ENCODE measurements at regions not wholly inside any gene's neighbourhood (a gene's known extent, or its start where the extent isn't known, plus 50 kb on each side); places are given as distances from the start of the nearest gene placed in this dataset.

DNA sequence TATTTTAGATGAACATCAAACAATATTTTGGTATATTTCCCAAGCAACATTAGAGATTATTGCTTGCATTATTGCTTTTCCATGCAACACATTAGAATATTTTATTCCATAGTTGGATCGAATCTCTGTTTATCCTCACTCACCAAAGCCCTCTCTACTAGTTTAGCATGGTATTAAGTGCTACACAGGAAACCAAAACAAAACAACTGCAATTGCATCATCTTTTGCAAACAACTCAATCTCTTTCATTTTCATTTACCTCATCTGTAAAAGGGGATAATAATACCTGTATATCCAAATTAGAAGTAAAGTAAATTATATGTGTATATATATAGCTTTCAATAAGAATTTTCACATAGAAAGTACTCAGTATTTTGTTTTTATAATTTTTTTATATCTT, 147.8 kb upstream of the PCDH9 start:
- no peak for DNase-seq (ENCODE audit: low read depth, low spot score)
- no peaks in the 10 kb centered on the region for H3K27me3 ChIP-seq (ENCODE audit: control insufficient read depth, extremely low read depth, insufficient read depth, low read length)
- H3K27ac ChIP-seq (ENCODE audit: control insufficient read depth, insufficient read depth, low read length) = no peak overlapping the region
- H3K79me2 ChIP-seq (ENCODE audit: control insufficient read depth, insufficient read depth, low read length) = no peaks in the 10 kb centered on the region
- no peaks in the 10 kb centered on the region for H3K9me1 ChIP-seq (ENCODE audit: control insufficient read depth, extremely low read depth, insufficient read depth, low read length)
- H3K36me3 ChIP-seq (ENCODE audit: control insufficient read depth in 2 of 2, extremely low read depth in 1 of 2, insufficient read depth in 2 of 2, low read length in 2 of 2) = no peaks in the 10 kb centered on the region
- H4K20me1 ChIP-seq (ENCODE audit: control insufficient read depth, extremely low read depth, insufficient read depth, low read length) = no peaks in the 10 kb centered on the region
- H3K4me3 ChIP-seq (ENCODE audit: control insufficient read depth in 2 of 3, extremely low read depth in 1 of 3, insufficient read depth in 2 of 3, low read depth in 1 of 3, low read length in 3 of 3) = no peak overlapping the region
- dilution Hi-C loops (cut with MboI; ENCODE audit: extremely low pct_ligation_motif_present, low sequenced_read_pairs) = no loop called here
- H3K9ac ChIP-seq (ENCODE audit: control insufficient read depth, extremely low read depth, insufficient read depth, low read length) = no peak overlapping the region
- H3K4me2 ChIP-seq (ENCODE audit: control insufficient read depth, extremely low read depth, insufficient read depth, low read depth, low read length) = no peak overlapping the region
- TF ChIP-seq EZH2 (IDR thresholded peaks at IDR 0.05; ENCODE audit: low read length) = no peak
- TF ChIP-seq, protein P1, sequence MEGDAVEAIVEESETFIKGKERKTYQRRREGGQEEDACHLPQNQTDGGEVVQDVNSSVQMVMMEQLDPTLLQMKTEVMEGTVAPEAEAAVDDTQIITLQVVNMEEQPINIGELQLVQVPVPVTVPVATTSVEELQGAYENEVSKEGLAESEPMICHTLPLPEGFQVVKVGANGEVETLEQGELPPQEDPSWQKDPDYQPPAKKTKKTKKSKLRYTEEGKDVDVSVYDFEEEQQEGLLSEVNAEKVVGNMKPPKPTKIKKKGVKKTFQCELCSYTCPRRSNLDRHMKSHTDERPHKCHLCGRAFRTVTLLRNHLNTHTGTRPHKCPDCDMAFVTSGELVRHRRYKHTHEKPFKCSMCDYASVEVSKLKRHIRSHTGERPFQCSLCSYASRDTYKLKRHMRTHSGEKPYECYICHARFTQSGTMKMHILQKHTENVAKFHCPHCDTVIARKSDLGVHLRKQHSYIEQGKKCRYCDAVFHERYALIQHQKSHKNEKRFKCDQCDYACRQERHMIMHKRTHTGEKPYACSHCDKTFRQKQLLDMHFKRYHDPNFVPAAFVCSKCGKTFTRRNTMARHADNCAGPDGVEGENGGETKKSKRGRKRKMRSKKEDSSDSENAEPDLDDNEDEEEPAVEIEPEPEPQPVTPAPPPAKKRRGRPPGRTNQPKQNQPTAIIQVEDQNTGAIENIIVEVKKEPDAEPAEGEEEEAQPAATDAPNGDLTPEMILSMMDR (optimal IDR thresholded peaks at IDR 0.05 in 1 of 3, IDR thresholded peaks at IDR 0.05 in 1 of 3, conservative IDR thresholded peaks at IDR 0.05 in 1 of 3; ENCODE audit: extremely low read depth in 1 of 3, insufficient read depth in 2 of 3, low read length in 3 of 3) = no peak
- no peaks in the 10 kb centered on the region for H3K4me1 ChIP-seq (ENCODE audit: control insufficient read depth, extremely low read depth, insufficient read depth, low read length)
- no peak overlapping the region for H2AFZ ChIP-seq (ENCODE audit: control insufficient read depth, low read length)
- no peak for FAIRE-seq
- H3K9me3 ChIP-seq (ENCODE audit: control insufficient read depth, low read depth, low read length) = no peaks in the 10 kb centered on the region

GRCh38 chr13:67374391-67374790, 144.3 kb upstream of the PCDH9 start:
- Histone ChIP-seq H3K79me2 (ENCODE audit: control insufficient read depth, insufficient read depth, low read length) (no peaks in the 10 kb centered on the region), H3K27ac (ENCODE audit: control insufficient read depth, insufficient read depth, low read length) (no peak overlapping the region), H3K9me3 (ENCODE audit: control insufficient read depth, low read depth, low read length) (no peaks in the 10 kb centered on the region), H3K4me1 (ENCODE audit: control insufficient read depth, extremely low read depth, insufficient read depth, low read length) (no peaks in the 10 kb centered on the region), H4K20me1 (ENCODE audit: control insufficient read depth, extremely low read depth, insufficient read depth, low read length) (no peaks in the 10 kb centered on the region), H3K36me3 (ENCODE audit: control insufficient read depth in 2 of 2, extremely low read depth in 1 of 2, insufficient read depth in 2 of 2, low read length in 2 of 2) (no peaks in the 10 kb centered on the region), H3K27me3 (ENCODE audit: control insufficient read depth, extremely low read depth, insufficient read depth, low read length) (no peaks in the 10 kb centered on the region), H3K9me1 (ENCODE audit: control insufficient read depth, extremely low read depth, insufficient read depth, low read length) (no peaks in the 10 kb centered on the region), H2AFZ (ENCODE audit: control insufficient read depth, low read length) (no peak overlapping the region), H3K4me2 (ENCODE audit: control insufficient read depth, extremely low read depth, insufficient read depth, low read depth, low read length) (no peak overlapping the region), H3K4me3 (ENCODE audit: control insufficient read depth in 2 of 3, extremely low read depth in 1 of 3, insufficient read depth in 2 of 3, low read depth in 1 of 3, low read length in 3 of 3) (no peak overlapping the region), H3K9ac (ENCODE audit: control insufficient read depth, extremely low read depth, insufficient read depth, low read length) (no peak overlapping the region)
- no peak for FAIRE-seq
- TF ChIP-seq, protein P1 (optimal IDR thresholded peaks at IDR 0.05 in 1 of 3, IDR thresholded peaks at IDR 0.05 in 1 of 3, conservative IDR thresholded peaks at IDR 0.05 in 1 of 3; ENCODE audit: extremely low read depth in 1 of 3, insufficient read depth in 2 of 3, low read length in 3 of 3) = no peak
- no peak for TF ChIP-seq EZH2 (IDR thresholded peaks at IDR 0.05; ENCODE audit: low read length)
- dilution Hi-C loops (cut with MboI; ENCODE audit: extremely low pct_ligation_motif_present, low sequenced_read_pairs) = no loop called here
- DNase-seq (ENCODE audit: low read depth, low spot score) = no peak

Data from keratinocyte (primary cell).